ENCODE measurements at regions not wholly inside any gene's neighbourhood (a gene's known extent, or its start where the extent isn't known, plus 50 kb on each side); places are given as distances from the start of the nearest gene placed in this dataset.

GRCh38 chr6:153858529-153858928, 180.5 kb upstream of the OPRM1 start:
- TF ChIP-seq SIN3A (IDR thresholded peaks at IDR 0.05; ENCODE audit: borderline replicate concordance, insufficient read depth, low read length) (no peak), POLR2AphosphoS5 (IDR thresholded peaks at IDR 0.05; ENCODE audit: low read depth, low read length) (no peak), REST (IDR thresholded peaks at IDR 0.05; ENCODE audit: insufficient read depth in 1 of 2, low read depth in 2 of 2, low read length in 2 of 2) (no peak), FOXP2 (optimal IDR thresholded peaks at IDR 0.05; ENCODE audit: borderline replicate concordance, extremely low read depth, extremely low read length, insufficient read depth) (no peak), TAF1 (IDR thresholded peaks at IDR 0.05; ENCODE audit: borderline replicate concordance, insufficient read depth, low read length) (no peak)

- TF ChIP-seq POLR2AphosphoS5 (IDR thresholded peaks at IDR 0.05; ENCODE audit: low read depth, low read length) (no peak), SIN3A (IDR thresholded peaks at IDR 0.05; ENCODE audit: borderline replicate concordance, insufficient read depth, low read length) (no peak), REST (IDR thresholded peaks at IDR 0.05; ENCODE audit: insufficient read depth in 1 of 2, low read depth in 2 of 2, low read length in 2 of 2) (no peak), FOXP2 (optimal IDR thresholded peaks at IDR 0.05; ENCODE audit: borderline replicate concordance, extremely low read depth, extremely low read length, insufficient read depth) (no peak), TAF1 (IDR thresholded peaks at IDR 0.05; ENCODE audit: borderline replicate concordance, insufficient read depth, low read length) (no peak)
These were observed 182.1 kb upstream of the OPRM1 start for GRCh38 chr6:153856929-153857376.

- TF ChIP-seq SIN3A (IDR thresholded peaks at IDR 0.05; ENCODE audit: borderline replicate concordance, insufficient read depth, low read length), result no peak
- TF ChIP-seq TAF1 (IDR thresholded peaks at IDR 0.05; ENCODE audit: borderline replicate concordance, insufficient read depth, low read length), result no peak
- no peak for TF ChIP-seq FOXP2 (optimal IDR thresholded peaks at IDR 0.05; ENCODE audit: borderline replicate concordance, extremely low read depth, extremely low read length, insufficient read depth)
- TF ChIP-seq REST (IDR thresholded peaks at IDR 0.05; ENCODE audit: insufficient read depth in 1 of 2, low read depth in 2 of 2, low read length in 2 of 2), result no peak
- no peak for TF ChIP-seq POLR2AphosphoS5 (IDR thresholded peaks at IDR 0.05; ENCODE audit: low read depth, low read length)
These were observed 186.6 kb upstream of the OPRM1 start for GRCh38 chr6:153852481-153852880.

- no peak for TF ChIP-seq TAF1 (IDR thresholded peaks at IDR 0.05; ENCODE audit: borderline replicate concordance, insufficient read depth, low read length)
- TF ChIP-seq SIN3A (IDR thresholded peaks at IDR 0.05; ENCODE audit: borderline replicate concordance, insufficient read depth, low read length), result no peak
- no peak for TF ChIP-seq POLR2AphosphoS5 (IDR thresholded peaks at IDR 0.05; ENCODE audit: low read depth, low read length)
- TF ChIP-seq FOXP2 (optimal IDR thresholded peaks at IDR 0.05; ENCODE audit: borderline replicate concordance, extremely low read depth, extremely low read length, insufficient read depth), result no peak
- no peak for TF ChIP-seq REST (IDR thresholded peaks at IDR 0.05; ENCODE audit: insufficient read depth in 1 of 2, low read depth in 2 of 2, low read length in 2 of 2)
These were observed 187.0 kb upstream of the OPRM1 start for GRCh38 chr6:153852034-153852433.

Data from PFSK-1 (cell line).